GM12878 (cell line): ENCODE measurements at regions not wholly inside any gene's neighbourhood (a gene's known extent, or its start where the extent isn't known, plus 50 kb on each side); places are given as distances from the start of the nearest gene placed in this dataset.

ENCODE experiments used
- ATAC-seq: fragments of 200-7000 bp; cut with Tn5 transposase; 3 replicates; pipeline ENCODE4 v1.9.1; 2020; ENCODE audit warnings: mild to moderate bottlenecking, moderate library complexity
- BruUV-seq: library from RNA; stranded (reverse); fragments of 400-500 nt; replicated peaks from 2 replicates; lab custom pipeline; 2021; lab: Mats Ljungman, UMichigan
- CTCF ChIA-PET: fragments of 300-600 bp; sonication (Branson Sonifier 250); formaldehyde crosslinking; extraction: SDS; loops from one replicate; lab custom pipeline; 2021; ENCODE audit warnings: inconsistent platforms; lab: Yijun Ruan, JAX
- POLR2A ChIA-PET: fragments of 350-600 bp; formaldehyde crosslinking; extraction: SDS; loops from one replicate; lab custom pipeline; 2021; ENCODE audit warnings: inconsistent platforms; lab: Charles Lee
- RAD21 ChIA-PET: fragments of 300-600 bp; sonication (Branson Sonifier 250); formaldehyde crosslinking; loops from one replicate; lab custom pipeline; 2023; ENCODE audit warnings: antibody characterized with exemption; ENCODE audit not compliant: unreplicated experiment; lab: Charles Lee
- SMC1A ChIA-PET: fragments of 300-600 bp; sonication (Branson Sonifier 250); formaldehyde crosslinking; loops from one replicate; lab custom pipeline; 2023; ENCODE audit not compliant: unreplicated experiment, uncharacterized antibody; lab: Charles Lee
- DNase-seq: peaks from one replicate; pipeline ENCODE4 v3.0.0-alpha.2; 2011; ENCODE audit warnings: low read depth, low spot score
- FAIRE-seq: peaks from 3 replicates; lab custom pipeline; 2011; peaks lifted over from hg19 to GRCh38; lab: Jason Lieb, UNC
- H2AFZ ChIP-seq: 2 replicates; pipeline ENCODE4 v1.6.0; 2011; ENCODE audit warnings: low read depth, low read length, control low read depth; ENCODE audit not compliant: control insufficient read depth
- H3K27ac ChIP-seq: 2 replicates; pipeline ENCODE4 v1.5.1; 2011; ENCODE audit warnings: control low read depth; ENCODE audit not compliant: control insufficient read depth, insufficient read depth
- H3K27me3 ChIP-seq, 2 experiments: replicated peaks in 1 of 2; 2 replicates each; pipeline versions ENCODE4 v1.6.0 to v1.6.1; 2011; ENCODE audit warnings: low read length in 1 of 2; ENCODE audit not compliant: control insufficient read depth in 2 of 2, insufficient read depth in 2 of 2
- H3K36me3 ChIP-seq, 2 experiments: 2 replicates each; pipeline ENCODE4 v1.5.1; 2011; ENCODE audit warnings: low read length in 1 of 2; ENCODE audit not compliant: control insufficient read depth in 2 of 2, insufficient read depth in 2 of 2
- H3K4me1 ChIP-seq: 2 replicates; pipeline ENCODE4 v1.6.1; 2011; ENCODE audit warnings: mild to moderate bottlenecking, low read length, moderate library complexity, mixed read lengths; ENCODE audit not compliant: control insufficient read depth, insufficient read depth
- H3K4me2 ChIP-seq: 2 replicates; pipeline ENCODE4 v1.6.0; 2011; ENCODE audit warnings: control low read depth; ENCODE audit not compliant: control insufficient read depth, insufficient read depth
- H3K4me3 ChIP-seq: fragments of 200-600 bp; sonication (generic); 2 replicates; pipeline ENCODE4 v1.5.1; 2016
- H3K79me2 ChIP-seq: 2 replicates; pipeline ENCODE4 v1.6.0; 2011; ENCODE audit warnings: low read length; ENCODE audit not compliant: control insufficient read depth, insufficient read depth
- H3K9ac ChIP-seq: 2 replicates; pipeline ENCODE4 v1.8.0; 2011; ENCODE audit warnings: low read length, control low read depth, mixed read lengths; ENCODE audit not compliant: control insufficient read depth, insufficient read depth
- H3K9me3 ChIP-seq: replicated peaks from 3 replicates; pipeline ENCODE4 v1.5.1; 2011; ENCODE audit warnings: mild to moderate bottlenecking, low read length; ENCODE audit not compliant: control insufficient read depth, insufficient read depth
- H4K20me1 ChIP-seq: 2 replicates; pipeline ENCODE4 v1.6.0; 2011; ENCODE audit not compliant: control insufficient read depth, insufficient read depth
- BCL11A ChIP-seq: IDR thresholded peaks from 2 replicates; pipeline ENCODE4 v1.6.1; 2011; ENCODE audit warnings: low read depth, low read length
- BHLHE40 ChIP-seq, 2 experiments: fragments of 450-650 bp in 1 of 2; IDR thresholded peaks; 2 replicates each; pipeline ENCODE4 v1.6.1; 2011 to 2017; ENCODE audit warnings: low read depth in 2 of 2, borderline replicate concordance in 1 of 2, improper control_type of control experiment in 1 of 2, low read length in 1 of 2, mild to moderate bottlenecking in 1 of 2
- BMI1 ChIP-seq: fragments of 450-650 bp; IDR thresholded peaks from 2 replicates; pipeline ENCODE4 v1.6.1; 2016; ENCODE audit warnings: mild to moderate bottlenecking, moderate library complexity, borderline replicate concordance
- NR2C1 ChIP-seq: fragments of 450-650 bp; IDR thresholded peaks from 2 replicates; pipeline ENCODE4 v1.6.1; 2017; ENCODE audit warnings: antibody characterized with exemption, mild to moderate bottlenecking, moderate library complexity
- PAX5 ChIP-seq: IDR thresholded peaks from 2 replicates; pipeline ENCODE4 v1.6.1; 2011; ENCODE audit warnings: low read depth, low read length, borderline replicate concordance
- POLR2AphosphoS2 ChIP-seq: IDR thresholded peaks from 2 replicates; pipeline ENCODE4 v1.6.1; 2011; ENCODE audit warnings: low read depth, mild to moderate bottlenecking, low read length, improper control_type of control experiment, moderate library complexity
- RCOR1 ChIP-seq: conservative IDR thresholded peaks from 2 replicates; pipeline ENCODE4 v1.6.1; 2012; ENCODE audit warnings: low read depth, low read length, improper control_type of control experiment
- ZNF384 ChIP-seq: IDR thresholded peaks from 2 replicates; pipeline ENCODE4 v1.6.1; 2012; ENCODE audit warnings: low read depth, mild to moderate bottlenecking, low read length, improper control_type of control experiment, borderline replicate concordance
- ZNF622 ChIP-seq: fragments of 450-650 bp; IDR thresholded peaks from 2 replicates; pipeline ENCODE4 v1.6.1; 2017; ENCODE audit warnings: mild to moderate bottlenecking, inconsistent platforms
- WGBS: methylation state at CpG from one replicate; pipeline ENCODE4 v1.1.6; 2016; ENCODE audit warnings: low lambda C conversion rate; ENCODE audit not compliant: insufficient replicate concordance, insufficient coverage; ENCODE audit errors: missing lambda C conversion rate; 5-methylcytosine and 5-hydroxymethylcytosine counted together
- in situ Hi-C: fragments of 300-500 bp; cut with MboI; formaldehyde crosslinking; loops from 9 replicates; pipeline ENCODE4 v1.14.3; 2018; ENCODE audit warnings: mixed read lengths
- intact Hi-C: fragments of 100-400 bp; cut with micrococcal nuclease; formaldehyde crosslinking; loops from one replicate; pipeline ENCODE4 v1.14.2; 2022; ENCODE audit not compliant: unreplicated experiment
- TF ChIP-seq, protein P1 (sequence below): fragments of 450-650 bp; IDR thresholded peaks from 2 replicates; pipeline ENCODE4 v1.6.1; 2016; ENCODE audit warnings: mild to moderate bottlenecking, moderate library complexity, borderline replicate concordance
- TF ChIP-seq, protein P2 (sequence below): fragments of 450-650 bp; IDR thresholded peaks from 2 replicates; pipeline ENCODE4 v1.6.1; 2017; ENCODE audit warnings: low read depth, mild to moderate bottlenecking, moderate library complexity
- TF ChIP-seq, protein P3 (sequence below): fragments of 450-650 bp; IDR thresholded peaks from 2 replicates; pipeline ENCODE4 v1.6.1; 2017; ENCODE audit warnings: mild to moderate bottlenecking, low read depth, inconsistent platforms; ENCODE audit not compliant: poor library complexity, severe bottlenecking

DNA sequence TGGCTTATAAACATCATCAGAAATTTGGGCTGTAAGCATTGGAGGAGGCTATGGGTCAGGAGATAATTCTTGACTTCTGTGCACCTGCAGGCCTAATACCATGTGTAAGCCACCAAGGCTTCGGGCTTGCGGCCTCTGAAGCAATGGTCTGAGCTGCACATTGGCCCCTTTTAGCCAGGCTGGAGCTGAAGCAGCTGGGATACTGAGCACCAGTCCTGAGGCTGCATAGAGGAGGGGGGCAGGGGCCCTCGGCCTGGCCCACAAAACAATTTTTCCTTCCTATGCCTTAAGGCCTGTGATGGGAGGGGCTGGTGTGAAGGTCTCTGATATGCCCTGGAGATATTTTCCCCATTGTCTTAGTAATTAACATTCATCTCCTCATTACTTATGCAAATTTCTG lies 373.0 kb upstream of the HTR2C start:
- ATAC-seq: no peak
- Histone ChIP-seq H3K4me1 (no peaks in the 10 kb centered on the region), H3K27me3 (no peaks in the 10 kb centered on the region), H3K4me2 (no peak overlapping the region), H3K9me3 (no peaks in the 10 kb centered on the region), H4K20me1 (no peaks in the 10 kb centered on the region), H3K36me3 (no peaks in the 10 kb centered on the region), H3K4me3 (no peak overlapping the region), H3K27ac (no peak overlapping the region), H3K79me2 (no peaks in the 10 kb centered on the region), H3K9ac (no peak overlapping the region), H2AFZ (no peak overlapping the region)
- no TSS peak for BruUV-seq
- intact Hi-C loops (no loop called here), in situ Hi-C loops (no loop called here)
- SMC1A ChIA-PET: no interaction called here
- TF ChIP-seq BCL11A: no peak
- TF ChIP-seq, protein P1, sequence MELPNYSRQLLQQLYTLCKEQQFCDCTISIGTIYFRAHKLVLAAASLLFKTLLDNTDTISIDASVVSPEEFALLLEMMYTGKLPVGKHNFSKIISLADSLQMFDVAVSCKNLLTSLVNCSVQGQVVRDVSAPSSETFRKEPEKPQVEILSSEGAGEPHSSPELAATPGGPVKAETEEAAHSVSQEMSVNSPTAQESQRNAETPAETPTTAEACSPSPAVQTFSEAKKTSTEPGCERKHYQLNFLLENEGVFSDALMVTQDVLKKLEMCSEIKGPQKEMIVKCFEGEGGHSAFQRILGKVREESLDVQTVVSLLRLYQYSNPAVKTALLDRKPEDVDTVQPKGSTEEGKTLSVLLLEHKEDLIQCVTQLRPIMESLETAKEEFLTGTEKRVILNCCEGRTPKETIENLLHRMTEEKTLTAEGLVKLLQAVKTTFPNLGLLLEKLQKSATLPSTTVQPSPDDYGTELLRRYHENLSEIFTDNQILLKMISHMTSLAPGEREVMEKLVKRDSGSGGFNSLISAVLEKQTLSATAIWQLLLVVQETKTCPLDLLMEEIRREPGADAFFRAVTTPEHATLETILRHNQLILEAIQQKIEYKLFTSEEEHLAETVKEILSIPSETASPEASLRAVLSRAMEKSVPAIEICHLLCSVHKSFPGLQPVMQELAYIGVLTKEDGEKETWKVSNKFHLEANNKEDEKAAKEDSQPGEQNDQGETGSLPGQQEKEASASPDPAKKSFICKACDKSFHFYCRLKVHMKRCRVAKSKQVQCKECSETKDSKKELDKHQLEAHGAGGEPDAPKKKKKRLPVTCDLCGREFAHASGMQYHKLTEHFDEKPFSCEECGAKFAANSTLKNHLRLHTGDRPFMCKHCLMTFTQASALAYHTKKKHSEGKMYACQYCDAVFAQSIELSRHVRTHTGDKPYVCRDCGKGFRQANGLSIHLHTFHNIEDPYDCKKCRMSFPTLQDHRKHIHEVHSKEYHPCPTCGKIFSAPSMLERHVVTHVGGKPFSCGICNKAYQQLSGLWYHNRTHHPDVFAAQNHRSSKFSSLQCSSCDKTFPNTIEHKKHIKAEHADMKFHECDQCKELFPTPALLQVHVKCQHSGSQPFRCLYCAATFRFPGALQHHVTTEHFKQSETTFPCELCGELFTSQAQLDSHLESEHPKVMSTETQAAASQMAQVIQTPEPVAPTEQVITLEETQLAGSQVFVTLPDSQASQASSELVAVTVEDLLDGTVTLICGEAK: no peak
- no peak for TF ChIP-seq NR2C1
- no peak for TF ChIP-seq BMI1
- TF ChIP-seq POLR2AphosphoS2: no peak
- TF ChIP-seq, protein P2, sequence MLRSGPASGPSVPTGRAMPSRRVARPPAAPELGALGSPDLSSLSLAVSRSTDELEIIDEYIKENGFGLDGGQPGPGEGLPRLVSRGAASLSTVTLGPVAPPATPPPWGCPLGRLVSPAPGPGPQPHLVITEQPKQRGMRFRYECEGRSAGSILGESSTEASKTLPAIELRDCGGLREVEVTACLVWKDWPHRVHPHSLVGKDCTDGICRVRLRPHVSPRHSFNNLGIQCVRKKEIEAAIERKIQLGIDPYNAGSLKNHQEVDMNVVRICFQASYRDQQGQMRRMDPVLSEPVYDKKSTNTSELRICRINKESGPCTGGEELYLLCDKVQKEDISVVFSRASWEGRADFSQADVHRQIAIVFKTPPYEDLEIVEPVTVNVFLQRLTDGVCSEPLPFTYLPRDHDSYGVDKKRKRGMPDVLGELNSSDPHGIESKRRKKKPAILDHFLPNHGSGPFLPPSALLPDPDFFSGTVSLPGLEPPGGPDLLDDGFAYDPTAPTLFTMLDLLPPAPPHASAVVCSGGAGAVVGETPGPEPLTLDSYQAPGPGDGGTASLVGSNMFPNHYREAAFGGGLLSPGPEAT: no peak
- no peak for TF ChIP-seq RCOR1
- no peak for TF ChIP-seq ZNF622
- TF ChIP-seq ZNF384: no peak
- TF ChIP-seq BHLHE40 (IDR thresholded peaks at IDR 0.05; ENCODE audit: borderline replicate concordance in 1 of 2, low read depth in 2 of 2, low read length in 1 of 2): no peak
- no peak for TF ChIP-seq PAX5
- TF ChIP-seq, protein P3, sequence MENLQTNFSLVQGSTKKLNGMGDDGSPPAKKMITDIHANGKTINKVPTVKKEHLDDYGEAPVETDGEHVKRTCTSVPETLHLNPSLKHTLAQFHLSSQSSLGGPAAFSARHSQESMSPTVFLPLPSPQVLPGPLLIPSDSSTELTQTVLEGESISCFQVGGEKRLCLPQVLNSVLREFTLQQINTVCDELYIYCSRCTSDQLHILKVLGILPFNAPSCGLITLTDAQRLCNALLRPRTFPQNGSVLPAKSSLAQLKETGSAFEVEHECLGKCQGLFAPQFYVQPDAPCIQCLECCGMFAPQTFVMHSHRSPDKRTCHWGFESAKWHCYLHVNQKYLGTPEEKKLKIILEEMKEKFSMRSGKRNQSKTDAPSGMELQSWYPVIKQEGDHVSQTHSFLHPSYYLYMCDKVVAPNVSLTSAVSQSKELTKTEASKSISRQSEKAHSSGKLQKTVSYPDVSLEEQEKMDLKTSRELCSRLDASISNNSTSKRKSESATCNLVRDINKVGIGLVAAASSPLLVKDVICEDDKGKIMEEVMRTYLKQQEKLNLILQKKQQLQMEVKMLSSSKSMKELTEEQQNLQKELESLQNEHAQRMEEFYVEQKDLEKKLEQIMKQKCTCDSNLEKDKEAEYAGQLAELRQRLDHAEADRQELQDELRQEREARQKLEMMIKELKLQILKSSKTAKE: no peak
- 48% methylated on average over 3 of the region's 3 CpGs for WGBS
- POLR2A ChIA-PET: no interaction called here
- no peak for FAIRE-seq
- CTCF ChIA-PET: no interaction called here
- no peak for DNase-seq
- RAD21 ChIA-PET: no interaction called here
